Right atrium auricular region (tissue), 2 donors: ENCODE measurements at regions not wholly inside any gene's neighbourhood (a gene's known extent, or its start where the extent isn't known, plus 50 kb on each side); places are given as distances from the start of the nearest gene placed in this dataset.

Source experiments
- DNase-seq: peaks from one replicate; pipeline ENCODE4 v3.0.0-alpha.2; 2019; ENCODE audit warnings: low spot score
- H3K27ac ChIP-seq, 2 donors: fragments of 200-600 bp; sonication (generic); 1 replicate in 1 of 2; 2 replicates in 1 of 2; pipeline ENCODE4 v1.5.1; 2016 to 2019
- H3K27me3 ChIP-seq, 2 donors: fragments of 200-600 bp; sonication (generic); one replicate each; pipeline versions ENCODE4 v1.5.1 to v1.6.0; 2017 to 2019
- H3K36me3 ChIP-seq: fragments of 200-600 bp; sonication (generic); one replicate; pipeline ENCODE4 v1.5.1; 2016
- H3K4me1 ChIP-seq, 2 donors: fragments of 200-600 bp; sonication (generic); one replicate each; pipeline versions ENCODE4 v1.5.1 to v1.6.0; 2017 to 2019
- H3K4me3 ChIP-seq, 2 donors: fragments of 200-600 bp; sonication (generic); 1 replicate in 1 of 2; 2 replicates in 1 of 2; pipeline ENCODE4 v1.5.1; 2017 to 2019; ENCODE audit warnings: mild to moderate bottlenecking in 1 of 2, moderate library complexity in 1 of 2
- H3K9me3 ChIP-seq, 2 donors: fragments of 200-600 bp; sonication (generic); one replicate each; pipeline ENCODE4 v1.5.1; 2019
- TF ChIP-seq, protein P1 (sequence below), 2 donors: fragments of 200-600 bp; sonication (generic); IDR thresholded peaks; one replicate each; pipeline ENCODE4 v1.5.1; 2019; ENCODE audit warnings: antibody characterized with exemption in 2 of 2

DNA sequence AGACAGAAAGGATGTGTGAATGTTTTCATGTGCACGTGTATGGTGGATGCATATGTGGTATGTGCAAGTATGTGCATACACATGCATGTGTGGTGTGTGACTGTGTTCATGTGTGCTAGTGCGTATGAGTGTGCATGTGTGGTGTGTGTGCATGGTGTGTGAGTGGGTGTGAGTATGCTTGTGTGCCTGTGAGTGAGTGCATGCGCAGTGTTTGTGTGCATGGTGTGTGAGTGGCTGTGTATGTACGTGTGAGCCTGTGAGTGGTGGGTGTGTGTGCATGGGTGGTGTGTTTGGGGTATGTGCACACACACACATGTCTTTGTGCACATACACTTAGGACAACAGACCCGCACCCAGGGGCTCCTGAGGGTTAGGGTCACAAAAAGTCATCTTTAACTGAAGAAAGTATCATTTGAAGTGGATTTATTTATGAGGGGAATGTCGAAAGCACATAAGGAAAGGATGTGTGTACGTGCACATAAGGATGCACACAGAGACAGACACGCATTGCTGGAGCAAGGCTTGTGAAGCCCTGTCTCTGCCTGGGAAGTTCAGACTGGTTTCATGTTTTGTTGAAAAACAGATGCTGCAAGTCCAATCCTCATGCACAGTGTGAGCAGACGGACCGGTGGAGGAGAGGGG is 237.0 kb downstream of the SYK start:
- DNase-seq = no peak
- H3K4me1 ChIP-seq = peaks cover 0 to 18% of the 10 kb centered on the region in 2 donors
- no peaks in the 10 kb centered on the region for H3K36me3 ChIP-seq
- H3K4me3 ChIP-seq = no peak overlapping the region
- H3K27me3 ChIP-seq = no peaks in the 10 kb centered on the region
- TF ChIP-seq, protein P1, sequence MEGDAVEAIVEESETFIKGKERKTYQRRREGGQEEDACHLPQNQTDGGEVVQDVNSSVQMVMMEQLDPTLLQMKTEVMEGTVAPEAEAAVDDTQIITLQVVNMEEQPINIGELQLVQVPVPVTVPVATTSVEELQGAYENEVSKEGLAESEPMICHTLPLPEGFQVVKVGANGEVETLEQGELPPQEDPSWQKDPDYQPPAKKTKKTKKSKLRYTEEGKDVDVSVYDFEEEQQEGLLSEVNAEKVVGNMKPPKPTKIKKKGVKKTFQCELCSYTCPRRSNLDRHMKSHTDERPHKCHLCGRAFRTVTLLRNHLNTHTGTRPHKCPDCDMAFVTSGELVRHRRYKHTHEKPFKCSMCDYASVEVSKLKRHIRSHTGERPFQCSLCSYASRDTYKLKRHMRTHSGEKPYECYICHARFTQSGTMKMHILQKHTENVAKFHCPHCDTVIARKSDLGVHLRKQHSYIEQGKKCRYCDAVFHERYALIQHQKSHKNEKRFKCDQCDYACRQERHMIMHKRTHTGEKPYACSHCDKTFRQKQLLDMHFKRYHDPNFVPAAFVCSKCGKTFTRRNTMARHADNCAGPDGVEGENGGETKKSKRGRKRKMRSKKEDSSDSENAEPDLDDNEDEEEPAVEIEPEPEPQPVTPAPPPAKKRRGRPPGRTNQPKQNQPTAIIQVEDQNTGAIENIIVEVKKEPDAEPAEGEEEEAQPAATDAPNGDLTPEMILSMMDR (IDR thresholded peaks at IDR 0.05) = no peak
- no peaks in the 10 kb centered on the region for H3K9me3 ChIP-seq
- H3K27ac ChIP-seq = no peak overlapping the region

DNA sequence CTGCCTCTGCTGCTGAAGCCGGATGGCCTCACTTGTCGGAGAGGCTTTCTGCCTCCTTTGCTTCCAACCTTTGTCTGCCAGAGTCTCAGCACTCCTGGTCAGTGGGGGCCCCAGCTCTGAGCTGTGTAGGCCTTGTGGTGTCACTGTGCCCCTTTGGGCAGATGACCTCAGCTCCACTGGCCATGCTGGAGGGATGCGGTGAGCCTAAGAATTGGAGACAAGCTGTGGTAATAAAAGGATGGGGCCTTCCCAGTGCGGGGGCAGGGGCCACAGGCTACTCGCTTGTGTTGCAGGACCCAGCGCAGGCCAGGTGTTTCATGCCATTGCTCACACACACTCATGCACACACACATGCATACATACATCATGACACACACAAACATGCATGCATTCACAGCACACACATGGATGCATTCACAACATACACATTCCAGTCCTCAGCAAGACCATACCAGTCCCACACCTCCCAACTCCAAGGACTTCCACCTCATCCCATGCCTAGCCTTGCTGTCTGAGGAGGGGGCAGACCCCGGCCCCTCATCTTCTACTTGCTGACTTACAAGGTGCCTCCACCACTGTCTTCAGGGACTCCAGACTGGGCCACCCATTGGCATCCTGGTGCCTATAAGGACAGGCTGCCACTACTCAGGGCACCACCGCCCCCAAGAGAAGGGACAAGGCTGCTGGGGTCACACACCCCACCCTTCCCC is 237.7 kb downstream of the SYK start:
- no peaks in the 10 kb centered on the region for H3K9me3 ChIP-seq

DNA sequence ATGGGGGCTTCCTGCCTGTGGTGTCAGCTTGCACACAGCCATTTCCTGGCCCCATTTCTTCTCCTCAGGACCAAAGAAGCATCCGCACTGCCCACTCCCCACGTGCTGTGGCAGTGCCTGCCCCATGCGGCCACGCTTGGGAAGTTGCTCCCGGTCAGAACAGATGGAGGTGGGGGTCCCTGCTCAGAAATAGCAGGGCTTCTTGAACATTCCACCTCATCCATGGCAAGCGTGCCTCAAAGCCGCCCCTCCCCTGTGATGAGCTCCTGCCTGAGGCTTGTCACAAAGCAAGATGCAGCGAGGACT is 238.2 kb downstream of the SYK start:
- H3K27ac ChIP-seq = no peak overlapping the region
- H3K9me3 ChIP-seq = no peaks in the 10 kb centered on the region
- TF ChIP-seq, protein P1 (IDR thresholded peaks at IDR 0.05) = no peak
- DNase-seq = no peak
- H3K36me3 ChIP-seq = no peaks in the 10 kb centered on the region
- H3K4me1 ChIP-seq = peaks cover 0 to 18% of the 10 kb centered on the region in 2 donors
- no peaks in the 10 kb centered on the region for H3K27me3 ChIP-seq
- H3K4me3 ChIP-seq = no peak overlapping the region

More for the DNA sequence above, 237.7 kb downstream of the SYK start:
- no peaks in the 10 kb centered on the region for H3K27me3 ChIP-seq
- H3K36me3 ChIP-seq = no peaks in the 10 kb centered on the region
- H3K4me3 ChIP-seq = no peak overlapping the region
- DNase-seq = no peak
- no peak overlapping the region for H3K27ac ChIP-seq
- TF ChIP-seq, protein P1 (IDR thresholded peaks at IDR 0.05) = no peak
- H3K4me1 ChIP-seq = peaks cover 0 to 18% of the 10 kb centered on the region in 2 donors

DNA sequence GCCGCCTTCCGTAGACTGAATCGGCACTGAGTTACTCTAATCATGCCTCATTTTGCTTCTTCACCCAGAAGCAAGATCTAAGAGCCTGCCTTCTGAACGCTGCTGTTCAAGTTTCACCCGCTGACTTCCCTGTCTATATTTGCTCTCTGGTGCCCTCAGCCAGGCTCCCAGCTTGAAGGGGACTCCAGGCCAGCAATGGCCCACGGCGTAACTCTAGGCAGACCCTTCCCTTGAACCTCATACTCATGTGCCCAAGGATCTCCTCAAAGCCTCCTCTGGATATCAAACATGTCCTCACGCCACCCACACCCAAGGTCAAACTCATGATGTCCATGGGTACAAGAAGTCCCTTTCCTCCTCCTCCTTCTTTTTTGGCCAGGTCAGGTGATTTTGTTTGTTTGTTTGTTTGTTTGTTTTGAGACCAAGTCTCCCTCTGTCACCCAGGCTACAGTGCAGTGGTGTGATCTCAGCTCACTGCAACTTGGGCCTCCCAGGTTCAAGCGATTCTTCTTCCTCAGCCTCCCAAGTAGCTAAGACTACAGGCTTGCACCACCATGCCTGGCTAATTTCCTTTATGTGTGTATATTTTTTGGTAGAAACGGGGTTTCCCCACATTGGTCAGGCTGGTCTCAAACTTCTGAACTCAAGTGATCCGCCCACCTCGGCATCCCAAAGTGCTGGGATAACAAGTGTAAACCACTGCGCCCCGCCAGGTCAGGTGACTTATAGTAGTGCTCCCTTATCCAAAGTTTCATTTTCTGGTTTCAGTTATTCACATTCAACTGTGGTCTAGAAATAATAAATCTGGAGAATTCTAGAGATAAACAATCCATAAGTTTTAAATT is 239.0 kb downstream of the SYK start:
- TF ChIP-seq, protein P1 (IDR thresholded peaks at IDR 0.05) = no peak
- Histone ChIP-seq H3K27me3 (no peaks in the 10 kb centered on the region), H3K4me1 (peaks cover 0 to 18% of the 10 kb centered on the region in 2 donors), H3K27ac (no peak overlapping the region), H3K9me3 (no peaks in the 10 kb centered on the region), H3K36me3 (no peaks in the 10 kb centered on the region), H3K4me3 (no peak overlapping the region)
- no peak for DNase-seq

DNA sequence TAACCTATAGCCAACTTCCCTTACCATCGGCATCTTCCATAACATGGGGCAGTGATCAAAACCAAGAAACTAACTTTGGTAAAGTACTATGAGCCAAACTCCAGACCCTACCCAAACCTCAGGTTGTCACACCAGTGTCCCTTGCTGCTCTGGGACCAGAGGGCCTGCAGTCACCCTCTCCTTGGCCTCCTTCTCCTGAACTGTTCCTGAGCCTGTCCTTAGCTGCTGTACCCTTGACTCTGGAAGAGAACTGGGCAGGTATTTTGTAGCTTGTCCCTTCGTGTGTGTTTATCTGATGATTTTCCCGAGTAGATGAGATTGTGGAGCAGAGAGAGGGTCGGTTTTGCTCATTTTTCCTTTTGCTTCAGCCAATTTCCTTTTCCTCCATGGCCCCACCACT is 240.4 kb downstream of the SYK start:
- TF ChIP-seq, protein P1 (IDR thresholded peaks at IDR 0.05) = no peak
- Histone ChIP-seq H3K36me3 (no peaks in the 10 kb centered on the region), H3K27ac (no peak overlapping the region)

More for the DNA sequence above, 240.4 kb downstream of the SYK start:
- peaks cover 0 to 15% of the 10 kb centered on the region in 2 donors for H3K4me1 ChIP-seq
- H3K9me3 ChIP-seq = no peaks in the 10 kb centered on the region
- H3K4me3 ChIP-seq = no peak overlapping the region
- DNase-seq = no peak
- no peaks in the 10 kb centered on the region for H3K27me3 ChIP-seq
